HG02763 (cell line): ENCODE measurements at regions not wholly inside any gene's neighbourhood (a gene's known extent, or its start where the extent isn't known, plus 50 kb on each side); places are given as distances from the start of the nearest gene placed in this dataset.

Source experiments
- ATAC-seq: cut with Tn5 transposase; IDR thresholded peaks from one replicate; pipeline ENCODE4 v1.9.1; 2021; ENCODE audit warnings: mild to moderate bottlenecking, moderate library complexity; ENCODE audit not compliant: unreplicated experiment

DNA sequence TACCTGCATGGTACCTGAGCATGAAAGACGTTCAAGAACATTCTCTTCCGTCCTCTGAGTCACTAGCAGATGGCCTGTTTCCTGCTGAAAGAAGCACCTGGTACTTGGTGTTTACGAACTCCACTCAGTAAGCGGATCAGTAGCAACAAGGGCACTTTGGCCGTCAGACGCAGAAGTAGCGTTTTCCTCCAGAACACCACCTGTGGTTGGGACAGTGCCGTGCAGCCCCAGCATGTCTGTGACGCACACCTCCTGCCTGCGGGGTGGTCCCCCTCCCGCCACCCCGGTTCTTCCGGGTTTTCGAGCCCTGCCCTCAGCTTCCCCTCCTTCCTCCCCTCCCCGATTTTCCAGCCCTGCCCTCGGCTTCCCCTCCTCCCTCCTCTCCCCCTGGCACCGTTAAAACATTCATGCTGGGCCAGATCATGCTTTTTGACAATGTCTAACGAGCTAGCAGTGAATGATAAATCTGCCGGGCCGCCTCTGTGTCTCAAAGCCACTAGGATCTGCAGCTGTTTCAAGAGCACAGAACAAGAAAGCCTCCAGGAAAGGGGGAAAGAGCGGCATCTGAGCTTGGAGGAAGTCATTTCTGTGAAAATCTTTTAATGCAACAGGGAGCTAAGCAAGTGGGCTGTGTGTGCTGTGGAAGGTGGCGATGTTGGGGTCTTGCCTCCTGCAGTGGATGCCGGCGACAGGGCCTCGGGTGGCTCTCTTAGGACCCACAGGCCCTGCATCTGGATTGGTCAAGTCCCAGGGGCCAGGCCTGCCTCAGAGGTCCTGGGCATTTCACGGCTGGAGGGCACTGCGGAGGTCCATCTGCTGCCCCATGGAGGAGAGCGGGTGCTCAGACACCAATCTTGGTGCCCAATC lies 207.9 kb downstream of the ERMARD start:
- ATAC-seq = peak; percentile 52

DNA sequence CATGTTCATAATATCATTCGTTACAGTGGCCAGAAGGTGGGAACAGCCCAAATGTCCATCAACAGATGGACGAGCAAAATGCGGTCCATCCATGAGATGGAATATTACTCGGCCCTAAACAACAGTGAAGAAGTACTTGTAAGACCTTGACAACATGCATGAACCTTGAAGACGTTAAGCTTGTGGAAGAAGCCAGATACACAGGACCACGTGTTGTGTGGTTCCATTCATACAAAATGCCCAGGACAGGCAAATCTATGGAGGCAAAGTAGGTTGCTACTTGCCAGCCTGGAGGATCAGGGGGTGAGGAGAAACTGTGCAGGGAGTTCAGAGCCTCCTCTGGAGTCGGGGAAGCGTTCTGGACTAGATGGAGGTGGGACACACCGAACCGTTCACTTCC lies 207.1 kb downstream of the ERMARD start:
- ATAC-seq = no peak

- ATAC-seq = no peak
These were observed 206.0 kb downstream of the ERMARD start for GRCh38 chr6:169957351-169957963.

GRCh38 chr6:169956580-169956979 lies 205.2 kb downstream of the ERMARD start:
- no peak for ATAC-seq

DNA sequence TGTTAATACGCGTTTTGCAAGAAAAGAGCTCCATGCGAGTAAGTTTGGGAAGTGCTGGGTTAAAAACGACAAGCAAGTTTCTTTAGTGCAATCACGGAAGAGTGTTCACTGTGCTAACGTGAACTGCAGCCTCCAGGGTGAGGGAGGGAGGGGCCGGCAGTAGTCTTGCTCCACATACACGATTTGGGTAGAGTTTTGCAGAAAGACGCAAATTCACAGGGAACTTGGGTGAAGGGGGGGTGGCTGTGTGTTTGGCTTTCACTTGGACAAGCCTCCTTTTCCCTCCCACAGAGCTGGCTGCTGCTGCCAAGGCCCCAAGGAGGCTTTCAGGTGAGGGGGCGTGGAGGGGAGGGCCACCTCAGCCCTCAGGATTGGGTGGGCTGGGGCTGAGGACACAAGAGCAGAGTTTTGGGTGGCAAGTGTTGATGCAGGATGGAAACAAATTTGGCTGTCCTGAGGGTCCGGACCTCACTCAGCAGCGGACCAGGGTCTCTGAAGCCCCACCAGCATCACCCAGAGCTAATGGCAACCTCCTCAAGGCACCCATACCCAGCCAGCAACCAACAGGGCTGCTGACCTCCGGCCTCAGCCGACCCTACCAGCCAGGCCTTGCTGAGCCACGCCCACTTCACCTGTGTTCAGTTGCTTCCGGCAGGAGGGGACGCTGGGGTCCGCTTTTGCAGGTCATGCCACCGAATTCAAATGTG lies 204.5 kb downstream of the ERMARD start:
- ATAC-seq = no peak

DNA sequence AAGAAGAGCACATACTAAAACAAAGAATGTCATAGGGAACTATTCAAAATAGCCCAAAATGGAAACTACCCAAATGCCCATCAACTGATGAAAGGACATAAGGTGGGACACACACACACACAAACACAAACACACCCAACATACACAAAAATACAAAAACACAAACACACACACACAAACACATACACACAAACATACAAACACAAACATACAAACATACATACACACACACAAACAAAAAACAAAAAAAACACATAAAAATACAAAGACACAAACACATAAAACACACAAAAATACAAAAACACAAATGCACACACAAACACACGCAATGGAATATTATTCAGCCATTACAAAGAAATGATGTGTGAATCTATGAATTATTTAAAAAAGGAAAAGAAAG lies 203.6 kb downstream of the ERMARD start:
- no peak for ATAC-seq

GRCh38 chr6:169953686-169954085 lies 202.3 kb downstream of the ERMARD start:
- ATAC-seq = no peak

- ATAC-seq = no peak
These were observed 199.1 kb downstream of the ERMARD start for GRCh38 chr6:169950558-169950957.

DNA sequence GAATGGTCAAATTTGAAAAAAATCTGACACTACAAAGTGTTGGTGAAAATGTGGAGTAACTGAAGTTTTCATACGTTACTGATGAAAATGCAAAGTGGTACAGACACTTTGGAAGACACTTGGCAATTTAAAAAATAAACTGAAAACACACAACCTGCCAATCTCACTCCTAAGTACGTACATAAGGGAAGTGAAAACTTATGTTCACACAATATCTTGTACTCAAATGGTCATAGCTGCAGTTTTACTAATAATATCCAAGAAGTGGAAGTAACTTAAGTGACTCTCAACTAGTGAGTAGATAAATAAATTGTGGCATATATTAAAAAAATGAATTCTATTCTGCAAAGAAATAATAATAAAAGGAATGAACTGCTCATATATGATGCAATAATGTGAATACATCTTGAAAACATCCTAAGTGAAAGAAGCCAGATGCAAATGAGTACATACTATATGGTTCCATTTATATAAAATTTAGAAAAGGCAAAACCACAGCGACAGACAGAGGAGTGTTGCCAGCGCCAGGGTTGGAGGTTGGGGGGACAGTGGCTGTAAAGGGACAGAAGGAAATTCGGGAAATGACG lies 198.2 kb downstream of the ERMARD start:
- no peak for ATAC-seq

- no peak for ATAC-seq
These were observed 195.5 kb downstream of the ERMARD start for GRCh38 chr6:169946971-169947370.

- ATAC-seq = no peak
These were observed 193.7 kb downstream of the ERMARD start for GRCh38 chr6:169945117-169945516.

- ATAC-seq = no peak
These were observed 193.0 kb downstream of the ERMARD start for GRCh38 chr6:169944415-169944814.

GRCh38 chr6:169944061-169944337 lies 192.6 kb downstream of the ERMARD start:
- no peak for ATAC-seq

DNA sequence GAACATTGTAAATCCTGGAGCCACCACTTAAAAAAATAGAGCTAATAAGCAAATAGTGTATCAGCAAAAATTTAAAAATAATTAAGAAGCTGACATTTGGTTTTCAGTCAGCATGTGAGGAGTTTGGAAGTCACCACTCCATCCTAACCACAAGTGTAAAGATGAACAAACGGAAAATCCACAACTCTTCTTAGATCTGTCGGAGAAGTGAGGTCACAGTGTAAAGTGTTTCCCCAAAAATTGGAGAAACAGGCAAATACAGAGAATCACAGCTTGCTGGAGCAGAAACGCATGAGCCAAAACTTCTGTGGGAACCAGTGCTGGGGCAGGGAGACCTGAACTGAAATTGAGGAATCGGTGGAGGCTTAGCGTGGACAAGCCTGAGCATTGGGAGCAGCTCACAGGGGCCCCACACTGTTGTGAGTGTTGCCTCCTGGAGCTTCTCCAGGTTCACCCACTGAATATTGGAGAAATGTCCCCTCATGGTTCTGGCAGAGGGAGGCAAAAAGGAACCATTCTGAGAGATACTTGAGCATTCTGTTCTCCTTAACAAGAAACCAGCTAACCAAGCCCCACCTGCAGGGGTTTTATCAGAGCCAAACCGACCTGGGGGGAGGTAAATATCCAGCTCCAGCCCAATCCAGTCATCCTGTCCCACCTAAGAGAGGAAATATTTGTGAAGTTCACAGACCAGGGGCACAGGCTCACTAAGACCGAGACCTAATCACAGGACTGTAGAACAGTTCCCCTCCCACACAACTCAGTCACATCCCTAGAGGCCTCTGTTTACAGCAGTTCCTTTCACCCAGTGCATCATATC lies 192.0 kb downstream of the ERMARD start:
- no peak for ATAC-seq

DNA sequence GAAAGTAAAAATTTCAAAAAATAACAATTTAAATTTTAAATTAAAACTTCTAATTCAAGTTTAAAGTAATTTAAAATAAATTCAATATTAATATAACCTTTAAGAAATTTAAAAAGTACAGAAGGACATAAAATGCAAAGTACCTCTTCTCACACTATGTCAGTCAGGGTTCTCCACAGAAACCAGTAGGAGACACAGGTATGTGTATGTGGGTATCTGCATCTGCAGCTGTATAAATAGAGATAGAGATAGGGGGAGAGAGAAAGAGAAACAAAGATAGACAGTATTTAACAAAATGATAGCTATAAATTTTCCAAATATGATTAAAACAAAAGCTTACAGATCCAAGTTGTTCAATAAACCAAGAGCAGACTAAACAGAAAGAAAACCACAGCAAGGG lies 190.8 kb downstream of the ERMARD start:
- no peak for ATAC-seq

DNA sequence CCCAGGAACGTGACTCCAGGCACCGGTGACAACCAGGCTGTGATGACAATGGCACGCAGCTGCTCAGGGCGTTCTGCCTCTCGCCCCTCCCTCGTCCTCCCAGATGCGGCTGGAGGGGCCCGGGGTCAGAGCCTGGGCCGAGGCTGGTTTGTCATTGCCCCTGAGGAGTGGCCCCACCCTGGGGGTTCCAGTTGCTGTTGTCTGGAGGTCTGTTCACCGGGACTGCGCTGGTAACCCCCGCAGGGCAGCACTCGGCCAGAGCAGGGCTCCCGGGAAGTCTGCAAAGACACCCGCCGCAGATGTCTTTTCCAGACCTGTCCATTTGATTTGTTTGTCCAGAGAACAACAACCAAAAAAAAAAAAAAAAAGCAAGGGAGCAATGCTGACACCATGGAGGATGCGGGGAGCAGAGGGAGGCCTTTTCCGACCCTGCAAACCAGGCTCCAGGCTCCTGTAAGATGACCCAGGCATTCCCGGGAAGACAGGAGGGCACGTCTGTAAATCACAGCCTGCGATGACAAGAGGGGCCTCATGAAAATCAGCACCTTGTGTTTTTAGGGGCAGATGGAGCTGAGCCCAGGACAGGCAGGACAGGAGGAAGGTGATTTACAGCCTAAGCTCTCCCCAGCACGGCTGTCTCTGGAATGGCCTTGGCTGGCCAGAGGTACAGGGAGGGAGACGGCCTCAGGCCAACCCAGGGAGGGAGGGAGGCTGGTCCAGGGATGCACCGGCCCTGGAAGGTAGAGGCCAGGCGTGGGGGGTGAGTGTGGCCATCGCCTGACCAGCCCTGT lies 189.3 kb downstream of the ERMARD start:
- ATAC-seq = no peak

DNA sequence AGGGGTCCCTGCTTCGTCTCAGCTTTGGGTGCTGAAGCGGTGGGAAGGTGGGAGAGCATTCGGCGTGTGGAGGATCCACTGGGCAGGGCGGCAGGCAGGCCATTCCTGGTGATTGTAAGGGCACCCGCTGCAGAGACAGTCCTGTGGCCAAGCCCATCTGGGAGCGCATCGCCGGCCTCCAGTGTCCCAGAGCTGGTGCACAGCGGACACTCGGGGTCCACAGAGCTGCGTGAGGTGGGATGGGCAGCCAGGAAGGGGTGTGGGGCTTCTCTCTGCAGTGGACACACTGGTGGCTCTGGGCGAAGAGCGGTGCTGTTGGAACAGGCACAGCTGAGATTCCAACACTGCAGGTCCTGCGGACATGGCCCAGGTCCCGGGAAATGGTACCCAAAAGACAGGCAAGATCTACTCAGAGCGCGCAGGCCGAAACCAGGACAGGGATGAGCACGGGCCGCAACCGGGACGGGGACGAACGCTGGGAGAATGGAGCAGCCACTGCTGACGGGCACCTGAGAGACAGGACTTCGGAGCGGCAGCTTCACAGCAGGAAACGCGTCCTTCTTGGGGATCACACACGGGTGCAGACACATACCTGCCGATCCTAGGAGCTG lies 188.2 kb downstream of the ERMARD start:
- ATAC-seq = no peak

- ATAC-seq = no peak
These were observed 187.3 kb downstream of the ERMARD start for GRCh38 chr6:169938731-169939130.

DNA sequence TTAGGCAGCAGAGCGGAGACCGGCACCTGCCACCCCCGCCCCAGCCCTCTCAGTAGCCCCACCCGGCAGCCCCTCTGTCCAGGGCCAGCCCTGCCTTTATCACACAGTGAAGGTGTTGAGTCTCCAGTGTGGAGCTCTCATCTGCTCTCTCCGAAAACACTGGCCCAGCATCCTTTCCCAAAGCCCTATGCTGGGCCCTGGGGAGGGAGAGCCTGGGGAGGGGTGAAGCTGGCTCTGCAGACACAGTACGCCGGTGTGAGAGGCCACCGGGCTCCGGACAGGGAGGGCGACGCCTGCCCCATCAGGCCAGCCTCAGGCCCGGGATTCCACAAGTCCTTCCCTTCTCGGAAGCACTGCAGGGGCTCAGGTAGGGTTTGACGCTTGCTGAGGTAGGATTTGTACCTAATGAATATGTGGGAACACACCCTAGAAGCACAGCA lies 186.9 kb downstream of the ERMARD start:
- no peak for ATAC-seq
